K562 (cell line): ENCODE measurements at regions not wholly inside any gene's neighbourhood (a gene's known extent, or its start where the extent isn't known, plus 50 kb on each side); places are given as distances from the start of the nearest gene placed in this dataset.

ENCODE experiments used
- BCL6 ChIP-seq: fragments of 250-450 bp; sonication (Bioruptor Pico); IDR thresholded peaks from 2 replicates; pipeline ENCODE4 v1.4.0; 2020
- CHD1 ChIP-seq: fragments of 200-600 bp; sonication (generic); IDR thresholded peaks from one replicate; pipeline ENCODE4 v1.6.1; 2012; ENCODE audit warnings: mild to moderate bottlenecking, moderate library complexity, low read length, inconsistent platforms
- CHD2 ChIP-seq: IDR thresholded peaks from 2 replicates; pipeline ENCODE4 v1.6.1; 2011; ENCODE audit warnings: low read depth, low read length
- CTCF ChIP-seq, 3 experiments: IDR thresholded peaks in 2 of 3; conservative IDR thresholded peaks in 1 of 3; 2 replicates each; pipeline ENCODE4 v1.5.1; 2011 to 2012; ENCODE audit warnings: low read length in 3 of 3, mild to moderate bottlenecking in 3 of 3, control low read depth in 2 of 3, improper control_type of control experiment in 1 of 3, inconsistent platforms in 1 of 3, low read depth in 1 of 3, mixed read lengths in 1 of 3, moderate library complexity in 1 of 3; ENCODE audit not compliant: insufficient read depth in 2 of 3
- RAD21 ChIP-seq, 2 experiments: fragments of 250-450 bp in 1 of 2; fragments of 450-650 bp in 1 of 2; sonication (Bioruptor Pico) in 1 of 2; formaldehyde crosslinking in 1 of 2; IDR thresholded peaks in 1 of 2; conservative IDR thresholded peaks in 1 of 2; 2 replicates each; pipeline versions ENCODE4 v1.4.0 to v1.8.0; 2020 to 2022; ENCODE audit warnings: mild to moderate bottlenecking in 2 of 2, moderate library complexity in 1 of 2
- STAT5B ChIP-seq: fragments of 250-450 bp; sonication (Bioruptor Pico); IDR thresholded peaks from 2 replicates; pipeline ENCODE4 v1.8.0; 2021; ENCODE audit warnings: mild to moderate bottlenecking, inconsistent platforms
- THRAP3 ChIP-seq: fragments of 450-650 bp; IDR thresholded peaks from 2 replicates; pipeline ENCODE4 v1.6.1; 2016; ENCODE audit warnings: mild to moderate bottlenecking, inconsistent platforms, borderline replicate concordance
- YY1 ChIP-seq, 3 experiments: IDR thresholded peaks; 2 replicates each; pipeline ENCODE4 v1.6.1; 2011; ENCODE audit warnings: low read length in 2 of 3, mild to moderate bottlenecking in 2 of 3, moderate library complexity in 2 of 3, borderline replicate concordance in 1 of 3, control low read depth in 1 of 3, low read depth in 1 of 3; ENCODE audit not compliant: insufficient read depth in 3 of 3, insufficient replicate concordance in 2 of 3, control insufficient read depth in 1 of 3, insufficient read length in 1 of 3; ENCODE audit errors: extremely low read depth in 1 of 3
- ZNF274 ChIP-seq: IDR thresholded peaks from 2 replicates; pipeline ENCODE4 v1.6.1; 2011; ENCODE audit warnings: low read depth, mild to moderate bottlenecking, low read length, moderate library complexity, borderline replicate concordance

- TF ChIP-seq CTCF (IDR thresholded peaks at IDR 0.05 in 2 of 3, conservative IDR thresholded peaks at IDR 0.05 in 1 of 3; ENCODE audit: insufficient read depth in 2 of 3, low read depth in 1 of 3, low read length in 3 of 3): no peak
- TF ChIP-seq YY1 (IDR thresholded peaks at IDR 0.05; ENCODE audit: borderline replicate concordance in 1 of 3, control insufficient read depth in 1 of 3, extremely low read depth in 1 of 3, insufficient read depth in 3 of 3, insufficient read length in 1 of 3, insufficient replicate concordance in 2 of 3, low read depth in 1 of 3, low read length in 2 of 3): no peak
- no peak for TF ChIP-seq CHD1
- TF ChIP-seq THRAP3: no peak
- TF ChIP-seq CHD2: no peak
- no peak for TF ChIP-seq STAT5B (CRISPR knock-in tag)
- TF ChIP-seq RAD21 (CRISPR knock-in tag; conservative IDR thresholded peaks at IDR 0.05 in 1 of 2, IDR thresholded peaks at IDR 0.05 in 1 of 2): no peak
- TF ChIP-seq BCL6: no peak
- no peak for TF ChIP-seq ZNF274
Observed at GRCh38 chr1:60279798-60280197, 206.2 kb upstream of the C1orf87 start.
